Pancreas (tissue), 10 donors: ENCODE measurements at regions not wholly inside any gene's neighbourhood (a gene's known extent, or its start where the extent isn't known, plus 50 kb on each side); places are given as distances from the start of the nearest gene placed in this dataset.
"Not testable (repeated sequence)": the region's sequence is repeated elsewhere in the genome, so short reads cannot be mapped to it uniquely, and the experiment has no call there.

Source experiments
- ATAC-seq, 4 donors: fragments of 200-7000 bp; cut with Tn5 transposase; one replicate each; pipeline versions ENCODE4 v1.8.0 to v1.9.1; 2020; ENCODE audit warnings: mild to moderate bottlenecking in 4 of 4, moderate library complexity in 4 of 4
- DNase-seq, 6 donors: peaks; one replicate each; pipeline ENCODE4 v3.0.0-alpha.2; 2020
- FAIRE-seq: peaks from 2 replicates; lab custom pipeline; 2012; peaks lifted over from hg19 to GRCh38; lab: Jason Lieb, UNC
- H3K27ac ChIP-seq, 4 donors: fragments of 200-600 bp; sonication (generic); 1 replicate in 3 of 4; 2 replicates in 1 of 4; pipeline versions ENCODE4 v1.5.0 to v1.8.0; 2020
- H3K27me3 ChIP-seq, 4 donors: fragments of 200-600 bp; one replicate each; pipeline ENCODE4 v1.8.0; 2021
- H3K36me3 ChIP-seq, 3 donors: fragments of 200-600 bp; sonication (generic) in 1 of 3; one replicate each; pipeline versions ENCODE4 v1.5.0 to v1.8.0; 2020 to 2021
- H3K4me1 ChIP-seq, 3 donors: fragments of 200-600 bp; one replicate each; pipeline ENCODE4 v1.8.0; 2021
- H3K4me3 ChIP-seq, 4 donors: fragments of 200-600 bp; sonication (generic) in 2 of 4; one replicate each; pipeline versions ENCODE4 v1.5.0 to v1.8.0; 2020 to 2021
- H3K9me3 ChIP-seq, 4 donors: fragments of 200-600 bp; one replicate each; pipeline ENCODE4 v1.8.0; 2021
- CTCF ChIP-seq, 4 donors: fragments of 200-600 bp; sonication (generic) in 3 of 4; IDR thresholded peaks; one replicate each; pipeline versions ENCODE4 v1.5.0 to v1.8.0; 2021; ENCODE audit warnings: antibody characterized with exemption in 4 of 4
- whole genome bisulfite sequencing, 2 donors: extraction: QIAGEN DNeasy Blood & Tissue Kit; methylation state at CpG; one replicate each; pipeline ENCODE4 v1.1.7; 2013; 5-methylcytosine and 5-hydroxymethylcytosine counted together
- intact Hi-C, 3 donors: fragments of 100-400 bp; cut with DNase I; formaldehyde crosslinking; loops; one replicate each; pipeline versions ENCODE4 v1.11.1 to v1.14.2; 2022
- donor health status: healthy with polysubstance abuse.
- donor health status: DM: no; HTN: no; CAD: no; lungs with moderate emphysema.
- donor health status: DM: no; HTN: no; CAD: no.
- donor health status: control.
- donor health status: control.
- donor health status: Bipolar disorder and iron deficiency.
- donor health status: DM: yes; HTN: yes; CAD: no.
- donor health status: DM: no; HTN: no; CAD: no.
- donor health status: DM: no; HTN: no; CAD: no.
- donor health status: DM: yes; HTN: yes; CAD: no.

- Histone ChIP-seq H3K9me3 (peaks cover 0 to 3% (median 0%) of the 10 kb centered on the region in 4 donors), H3K4me3 (no peak overlapping the region), H3K27ac (no peak overlapping the region), H3K27me3 (peaks cover 0 to 12% (median 4%) of the 10 kb centered on the region in 4 donors), H3K36me3 (no peaks in the 10 kb centered on the region), H3K4me1 (no peaks in the 10 kb centered on the region)
- no peak for TF ChIP-seq CTCF (IDR thresholded peaks at IDR 0.05)
- ATAC-seq (no peak), FAIRE-seq (no peak), DNase-seq (no peak)
- intact Hi-C loops, result no loop called here
- 23 to 28% methylated on average over 3 of the region's 3 CpGs for WGBS, 2 donors
Measured at GRCh38 chrX:98924511-98924910, 1485.6 kb downstream of the PCDH19 start.

- Histone ChIP-seq H3K4me3 (no peak overlapping the region), H3K4me1 (no peaks in the 10 kb centered on the region), H3K9me3 (no peaks in the 10 kb centered on the region), H3K36me3 (no peaks in the 10 kb centered on the region), H3K27ac (no peak overlapping the region), H3K27me3 (peaks cover 0 to 24% (median 0%) of the 10 kb centered on the region in 4 donors)
- intact Hi-C loops, result no loop called here
- peak; percentile 79 for FAIRE-seq
- TF ChIP-seq CTCF (IDR thresholded peaks at IDR 0.05), result no peak
- ATAC-seq, result no peak
- no peak for DNase-seq
- WGBS, 2 donors, result 41 to 64% methylated on average over 1 of the region's 1 CpG
Measured at GRCh38 chrX:98897191-98897590, 1512.9 kb downstream of the PCDH19 start.

- H3K4me3 ChIP-seq, H3K9me3 ChIP-seq, H3K27me3 ChIP-seq, intact Hi-C loops, FAIRE-seq, H3K4me1 ChIP-seq, H3K27ac ChIP-seq, H3K36me3 ChIP-seq: not testable (repeated sequence)
- 16 to 18% methylated on average over 6 of the region's 6 CpGs for WGBS, 2 donors
- ATAC-seq (peak in 1 of 4 donors; percentile 44), DNase-seq (peak in 1 of 6 donors; percentile 30)
- peak in 1 of 4 donors; percentile 9 for TF ChIP-seq CTCF (IDR thresholded peaks at IDR 0.05)
Measured at GRCh38 chrX:98850639-98851038, 1559.4 kb downstream of the PCDH19 start.
